Upper lobe of right lung (tissue), 1 donor: ENCODE measurements at regions not wholly inside any gene's neighbourhood (a gene's known extent, or its start where the extent isn't known, plus 50 kb on each side); places are given as distances from the start of the nearest gene placed in this dataset.

ENCODE experiments used
- ATAC-seq: fragments of 200-7000 bp; cut with Tn5 transposase; one replicate; pipeline ENCODE4 v1.9.1; 2020; ENCODE audit warnings: mild to moderate bottlenecking, moderate library complexity
- DNase-seq: peaks from one replicate; pipeline ENCODE4 v3.0.0-alpha.2; 2020
- H3K27ac ChIP-seq: fragments of 200-600 bp; one replicate; pipeline ENCODE4 v1.8.0; 2022
- H3K27me3 ChIP-seq: fragments of 200-600 bp; one replicate; pipeline ENCODE4 v1.8.0; 2022; ENCODE audit warnings: mild to moderate bottlenecking
- H3K36me3 ChIP-seq: fragments of 200-600 bp; one replicate; pipeline ENCODE4 v1.8.0; 2022
- H3K4me1 ChIP-seq: fragments of 200-600 bp; one replicate; pipeline ENCODE4 v1.8.0; 2022
- H3K4me3 ChIP-seq: fragments of 200-600 bp; one replicate; pipeline ENCODE4 v1.8.0; 2022; ENCODE audit warnings: mild to moderate bottlenecking
- H3K9me3 ChIP-seq: fragments of 200-600 bp; one replicate; pipeline ENCODE4 v1.8.0; 2022
- intact Hi-C: fragments of 100-400 bp; cut with DNase I; formaldehyde crosslinking; loops from one replicate; pipeline ENCODE4 v1.11.0; 2022
- TF ChIP-seq, protein P1 (sequence below): fragments of 200-600 bp; IDR thresholded peaks from one replicate; pipeline ENCODE4 v1.8.0; 2022; ENCODE audit warnings: antibody characterized with exemption
- donor health status: DM: no; HTN: yes; CAD: no; lungs with severe emphysema.

DNA sequence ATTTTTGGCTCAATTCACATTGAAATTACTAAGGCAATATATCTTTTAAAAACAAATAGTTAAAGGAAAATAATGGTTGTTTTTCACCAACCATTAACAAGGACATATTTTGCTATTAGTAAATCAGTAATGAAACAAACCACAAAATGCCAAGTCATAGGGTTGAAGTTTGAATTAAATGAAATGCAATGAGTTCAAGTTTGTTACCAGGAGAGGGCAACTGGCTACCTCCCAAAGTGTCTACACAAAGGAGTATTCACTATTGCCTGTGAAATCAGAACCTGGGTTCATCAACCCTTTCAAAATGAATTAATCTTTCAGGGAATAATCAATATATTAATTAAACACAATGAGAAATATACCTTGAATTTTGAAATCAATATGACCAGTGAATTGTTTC, 138.4 kb upstream of the DMRTA1 start:
- no peaks in the 10 kb centered on the region for H3K36me3 ChIP-seq
- ATAC-seq (no peak), DNase-seq (no peak)
- H3K9me3 ChIP-seq: no peaks in the 10 kb centered on the region
- TF ChIP-seq, protein P1, sequence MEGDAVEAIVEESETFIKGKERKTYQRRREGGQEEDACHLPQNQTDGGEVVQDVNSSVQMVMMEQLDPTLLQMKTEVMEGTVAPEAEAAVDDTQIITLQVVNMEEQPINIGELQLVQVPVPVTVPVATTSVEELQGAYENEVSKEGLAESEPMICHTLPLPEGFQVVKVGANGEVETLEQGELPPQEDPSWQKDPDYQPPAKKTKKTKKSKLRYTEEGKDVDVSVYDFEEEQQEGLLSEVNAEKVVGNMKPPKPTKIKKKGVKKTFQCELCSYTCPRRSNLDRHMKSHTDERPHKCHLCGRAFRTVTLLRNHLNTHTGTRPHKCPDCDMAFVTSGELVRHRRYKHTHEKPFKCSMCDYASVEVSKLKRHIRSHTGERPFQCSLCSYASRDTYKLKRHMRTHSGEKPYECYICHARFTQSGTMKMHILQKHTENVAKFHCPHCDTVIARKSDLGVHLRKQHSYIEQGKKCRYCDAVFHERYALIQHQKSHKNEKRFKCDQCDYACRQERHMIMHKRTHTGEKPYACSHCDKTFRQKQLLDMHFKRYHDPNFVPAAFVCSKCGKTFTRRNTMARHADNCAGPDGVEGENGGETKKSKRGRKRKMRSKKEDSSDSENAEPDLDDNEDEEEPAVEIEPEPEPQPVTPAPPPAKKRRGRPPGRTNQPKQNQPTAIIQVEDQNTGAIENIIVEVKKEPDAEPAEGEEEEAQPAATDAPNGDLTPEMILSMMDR: no peak
- no peaks in the 10 kb centered on the region for H3K27me3 ChIP-seq
- H3K27ac ChIP-seq: no peak overlapping the region
- no peaks in the 10 kb centered on the region for H3K4me1 ChIP-seq
- intact Hi-C loops: loop anchor here (10.0 kb wide), 1 partner anchor 147 kb away; no protein-coding TSS in a partner anchor
- H3K4me3 ChIP-seq: no peak overlapping the region

DNA sequence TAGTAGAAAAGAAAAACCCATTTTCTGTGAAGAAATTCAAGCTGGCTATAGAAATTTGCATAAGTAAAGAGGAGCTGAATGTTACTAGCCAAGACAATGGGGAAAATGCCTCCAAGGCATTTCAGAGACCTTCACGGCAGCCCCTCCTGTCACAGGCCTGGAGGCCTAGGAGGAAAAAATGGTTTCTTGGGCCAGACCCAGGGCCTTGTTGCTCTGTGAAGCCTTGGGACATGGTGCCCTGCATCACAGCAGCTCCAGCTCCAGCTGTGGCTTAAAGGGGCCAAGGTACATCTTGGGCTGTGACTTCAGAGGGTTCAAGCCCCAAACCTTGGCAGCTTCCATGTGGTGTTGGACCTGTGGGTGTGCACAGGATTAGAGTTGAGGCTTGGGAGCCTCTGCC, 130.0 kb upstream of the DMRTA1 start:
- no peak for ATAC-seq
- TF ChIP-seq, protein P1: no peak
- H3K4me1 ChIP-seq: no peaks in the 10 kb centered on the region
- H3K36me3 ChIP-seq: no peaks in the 10 kb centered on the region
- no peak overlapping the region for H3K4me3 ChIP-seq
- intact Hi-C loops: no loop called here
- no peak overlapping the region for H3K27ac ChIP-seq
- H3K9me3 ChIP-seq: no peaks in the 10 kb centered on the region
- no peak for DNase-seq
- H3K27me3 ChIP-seq: no peaks in the 10 kb centered on the region

DNA sequence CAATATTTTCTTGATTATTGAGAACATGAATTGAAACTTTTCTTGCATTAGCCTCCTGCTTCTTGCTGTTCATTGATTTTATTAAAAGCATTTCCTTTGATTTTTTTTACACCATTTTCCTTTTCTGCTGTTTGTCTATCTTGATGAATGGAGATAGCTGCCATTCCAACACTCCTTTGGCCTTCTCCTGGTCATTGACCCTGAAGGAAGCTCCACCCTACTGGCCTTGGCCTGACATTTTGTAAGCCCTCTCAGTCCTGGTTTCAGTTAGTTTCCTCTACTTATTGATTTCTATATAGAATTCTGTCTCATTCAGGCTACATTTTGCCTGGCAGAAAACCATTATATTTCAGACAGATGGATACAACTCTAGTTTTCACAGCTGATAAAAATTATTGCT, 115.1 kb upstream of the DMRTA1 start:
- ATAC-seq (no peak), DNase-seq (no peak)
- H3K9me3 ChIP-seq: no peaks in the 10 kb centered on the region
- no peaks in the 10 kb centered on the region for H3K4me1 ChIP-seq
- no peaks in the 10 kb centered on the region for H3K27me3 ChIP-seq
- TF ChIP-seq, protein P1: no peak
- intact Hi-C loops: no loop called here
- H3K27ac ChIP-seq: no peak overlapping the region
- H3K4me3 ChIP-seq: no peak overlapping the region
- H3K36me3 ChIP-seq: no peaks in the 10 kb centered on the region

DNA sequence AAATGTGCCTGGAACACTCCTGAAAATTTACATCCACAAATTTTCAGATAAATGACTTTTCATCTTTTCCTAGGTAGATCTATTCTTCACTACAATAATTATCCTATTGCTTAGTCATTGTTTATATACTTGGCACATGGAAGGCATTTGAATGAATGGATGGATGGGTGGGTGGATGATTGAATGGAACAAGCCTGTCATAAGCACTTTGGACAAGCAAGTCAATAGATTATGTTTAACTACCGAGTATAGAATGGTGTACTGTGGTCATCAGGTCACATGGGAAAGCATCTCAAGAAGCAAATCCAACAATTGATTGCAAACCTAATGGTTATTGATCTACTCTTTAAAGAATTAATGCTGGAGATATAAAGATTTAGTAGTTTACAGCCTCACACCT, 114.4 kb upstream of the DMRTA1 start:
- intact Hi-C loops: no loop called here

DNA sequence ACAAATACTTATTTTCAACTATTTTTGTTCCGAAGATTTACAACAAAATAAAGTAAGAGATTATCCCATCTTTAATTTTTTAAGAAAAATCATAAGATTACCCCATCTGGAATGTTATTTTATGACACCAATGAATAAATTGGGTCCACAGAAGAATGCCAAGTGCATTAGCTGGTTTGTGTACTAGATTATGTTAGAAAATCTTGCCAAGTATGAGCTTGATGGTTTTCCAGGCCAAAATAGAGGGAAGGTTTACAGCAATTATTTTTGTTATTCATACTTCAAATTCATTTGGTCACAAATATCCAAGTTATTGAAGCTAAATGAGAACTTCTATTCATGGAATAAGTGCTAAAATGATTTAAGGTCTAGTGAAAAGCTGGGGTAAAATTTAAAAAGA, 109.4 kb upstream of the DMRTA1 start:
- TF ChIP-seq, protein P1: no peak
- Histone ChIP-seq H3K27ac (no peak overlapping the region), H3K9me3 (no peaks in the 10 kb centered on the region), H3K4me1 (no peaks in the 10 kb centered on the region), H3K4me3 (no peak overlapping the region), H3K36me3 (no peaks in the 10 kb centered on the region), H3K27me3 (no peaks in the 10 kb centered on the region)
- intact Hi-C loops: no loop called here
- no peak for ATAC-seq
- no peak for DNase-seq

More for the DNA sequence above, 114.4 kb upstream of the DMRTA1 start:
- H3K9me3 ChIP-seq: no peaks in the 10 kb centered on the region
- H3K36me3 ChIP-seq: no peaks in the 10 kb centered on the region
- no peak overlapping the region for H3K27ac ChIP-seq
- no peaks in the 10 kb centered on the region for H3K27me3 ChIP-seq
- H3K4me1 ChIP-seq: no peaks in the 10 kb centered on the region
- TF ChIP-seq, protein P1: no peak
- ATAC-seq (no peak), DNase-seq (no peak)
- no peak overlapping the region for H3K4me3 ChIP-seq
